Tibial nerve (tissue), 4 donors: ENCODE measurements at regions not wholly inside any gene's neighbourhood (a gene's known extent, or its start where the extent isn't known, plus 50 kb on each side); places are given as distances from the start of the nearest gene placed in this dataset.

Experiments
- EP300 ChIP-seq, 2 donors: sonication (generic); formaldehyde crosslinking; IDR thresholded peaks; one replicate each; pipeline ENCODE4 v1.6.1; 2017; ENCODE audit warnings: antibody characterized with exemption in 2 of 2, mild to moderate bottlenecking in 1 of 2
- POLR2A ChIP-seq, 2 donors: fragments of 450-650 bp; IDR thresholded peaks; one replicate each; pipeline ENCODE4 v1.6.1; 2017; ENCODE audit warnings: antibody characterized with exemption in 2 of 2, mild to moderate bottlenecking in 2 of 2, moderate library complexity in 2 of 2
- TF ChIP-seq, protein P1 (sequence below), 5 experiments: fragments of 200-600 bp in 3 of 5; fragments of 450-650 bp in 2 of 5; sonication (generic) in 3 of 5; IDR thresholded peaks; one replicate each; pipeline ENCODE4 v1.5.1; 2016 to 2019; ENCODE audit warnings: antibody characterized with exemption in 5 of 5, mild to moderate bottlenecking in 3 of 5, moderate library complexity in 2 of 5

DNA sequence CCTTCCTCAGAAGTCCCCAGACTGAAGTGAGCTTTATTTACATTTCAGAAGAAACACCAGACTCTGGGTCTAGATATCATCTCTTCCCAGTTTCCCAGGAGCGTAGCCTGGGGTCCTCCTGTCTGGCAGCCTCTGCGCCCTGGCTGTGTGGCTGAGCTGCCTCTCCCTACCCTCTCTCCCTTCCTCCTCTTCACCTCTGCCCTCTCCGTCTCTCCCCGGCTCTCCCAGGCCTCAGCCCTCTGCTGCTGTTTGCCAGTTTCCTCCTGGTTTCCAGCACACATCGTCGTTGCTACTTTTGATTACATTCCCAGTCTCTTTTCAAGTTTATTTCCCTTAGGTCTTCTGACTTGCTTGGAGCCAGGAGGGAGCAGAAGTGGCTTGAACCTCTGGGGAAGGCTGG lies 91.1 kb upstream of the DISP3 start:
- TF ChIP-seq POLR2A (IDR thresholded peaks at IDR 0.05) (no peak), EP300 (IDR thresholded peaks at IDR 0.05) (no peak)
- TF ChIP-seq, protein P1, sequence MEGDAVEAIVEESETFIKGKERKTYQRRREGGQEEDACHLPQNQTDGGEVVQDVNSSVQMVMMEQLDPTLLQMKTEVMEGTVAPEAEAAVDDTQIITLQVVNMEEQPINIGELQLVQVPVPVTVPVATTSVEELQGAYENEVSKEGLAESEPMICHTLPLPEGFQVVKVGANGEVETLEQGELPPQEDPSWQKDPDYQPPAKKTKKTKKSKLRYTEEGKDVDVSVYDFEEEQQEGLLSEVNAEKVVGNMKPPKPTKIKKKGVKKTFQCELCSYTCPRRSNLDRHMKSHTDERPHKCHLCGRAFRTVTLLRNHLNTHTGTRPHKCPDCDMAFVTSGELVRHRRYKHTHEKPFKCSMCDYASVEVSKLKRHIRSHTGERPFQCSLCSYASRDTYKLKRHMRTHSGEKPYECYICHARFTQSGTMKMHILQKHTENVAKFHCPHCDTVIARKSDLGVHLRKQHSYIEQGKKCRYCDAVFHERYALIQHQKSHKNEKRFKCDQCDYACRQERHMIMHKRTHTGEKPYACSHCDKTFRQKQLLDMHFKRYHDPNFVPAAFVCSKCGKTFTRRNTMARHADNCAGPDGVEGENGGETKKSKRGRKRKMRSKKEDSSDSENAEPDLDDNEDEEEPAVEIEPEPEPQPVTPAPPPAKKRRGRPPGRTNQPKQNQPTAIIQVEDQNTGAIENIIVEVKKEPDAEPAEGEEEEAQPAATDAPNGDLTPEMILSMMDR (IDR thresholded peaks at IDR 0.05), result no peak
